ENCODE measurements at regions not wholly inside any gene's neighbourhood (a gene's known extent, or its start where the extent isn't known, plus 50 kb on each side); places are given as distances from the start of the nearest gene placed in this dataset.

DNA sequence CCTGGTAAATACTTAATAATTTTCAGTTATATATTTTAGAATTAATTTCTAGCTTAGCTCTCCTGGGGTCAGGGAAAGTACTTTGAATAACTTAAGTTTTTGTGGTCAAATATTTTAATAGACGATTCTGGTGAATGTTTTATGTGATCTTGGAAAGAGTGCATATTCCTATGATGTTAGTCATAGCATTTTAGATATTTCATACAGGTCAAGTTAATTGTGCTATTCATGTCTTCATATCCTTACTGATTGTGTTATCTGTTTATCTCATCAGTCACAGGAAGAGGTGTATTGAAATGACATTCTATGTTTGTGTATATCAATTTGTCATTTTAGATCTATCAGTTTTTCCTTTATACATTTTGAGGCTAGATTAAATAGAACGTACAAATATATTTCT, 576.2 kb downstream of the CPS1 start:
- H3K4me3 ChIP-seq (ENCODE audit: low read depth, low read length): no peak overlapping the region
- TF ChIP-seq CTCF (IDR thresholded peaks at IDR 0.05; ENCODE audit: low read depth, low read length): no peak

GRCh38 chr2:211133766-211134165, 577.4 kb downstream of the CPS1 start:
- H3K4me3 ChIP-seq (ENCODE audit: low read depth, low read length): no peak overlapping the region
- TF ChIP-seq CTCF (IDR thresholded peaks at IDR 0.05; ENCODE audit: low read depth, low read length): no peak

GRCh38 chr2:211138551-211138950, 582.2 kb downstream of the CPS1 start:
- H3K4me3 ChIP-seq (ENCODE audit: low read depth, low read length): no peak overlapping the region
- no peak for TF ChIP-seq CTCF (IDR thresholded peaks at IDR 0.05; ENCODE audit: low read depth, low read length)

GRCh38 chr2:211141646-211142045, 585.2 kb downstream of the CPS1 start:
- TF ChIP-seq CTCF (IDR thresholded peaks at IDR 0.05; ENCODE audit: low read depth, low read length): no peak
- no peak overlapping the region for H3K4me3 ChIP-seq (ENCODE audit: low read depth, low read length)

- H3K4me3 ChIP-seq (ENCODE audit: low read depth, low read length): no peak overlapping the region
- no peak for TF ChIP-seq CTCF (IDR thresholded peaks at IDR 0.05; ENCODE audit: low read depth, low read length)
Observed at GRCh38 chr2:211144078-211144477, 587.7 kb downstream of the CPS1 start.

- no peak overlapping the region for H3K4me3 ChIP-seq (ENCODE audit: low read depth, low read length)
- TF ChIP-seq CTCF (IDR thresholded peaks at IDR 0.05; ENCODE audit: low read depth, low read length): no peak
Observed at GRCh38 chr2:211144974-211145665, 588.7 kb downstream of the CPS1 start.

GRCh38 chr2:211149731-211150130, 593.3 kb downstream of the CPS1 start:
- no peak overlapping the region for H3K4me3 ChIP-seq (ENCODE audit: low read depth, low read length)
- TF ChIP-seq CTCF (IDR thresholded peaks at IDR 0.05; ENCODE audit: low read depth, low read length): no peak

Measured in WI38 (cell line).